Panc1 (cell line): ENCODE measurements at regions not wholly inside any gene's neighbourhood (a gene's known extent, or its start where the extent isn't known, plus 50 kb on each side); places are given as distances from the start of the nearest gene placed in this dataset.

Source experiments
- ATAC-seq: fragments of 200-7000 bp; cut with Tn5 transposase; 2 replicates; pipeline ENCODE4 v1.9.1; 2020; ENCODE audit warnings: mild to moderate bottlenecking, moderate library complexity
- BruUV-seq: library from RNA; stranded (reverse); fragments of 400-500 nt; replicated peaks from 2 replicates; lab custom pipeline; 2021; lab: Mats Ljungman, UMichigan
- CTCF ChIA-PET: fragments of 300-600 bp; sonication (Branson Sonifier 250); formaldehyde crosslinking; loops from one replicate; lab custom pipeline; 2022; ENCODE audit warnings: antibody characterized with exemption; lab: Charles Lee
- POLR2A ChIA-PET: fragments of 300-600 bp; sonication (Branson Sonifier 250); formaldehyde crosslinking; loops from one replicate; lab custom pipeline; 2022; ENCODE audit warnings: antibody characterized with exemption; lab: Charles Lee
- DNase-seq: peaks from one replicate; pipeline ENCODE4 v3.0.0-alpha.2; 2010; ENCODE audit warnings: low read depth, low spot score
- H3K27ac ChIP-seq: 2 replicates; pipeline ENCODE4 v1.5.1; 2011; ENCODE audit warnings: mild to moderate bottlenecking, low read length, inconsistent platforms
- H3K27me3 ChIP-seq: fragments of 200-500 bp; sonication (Bioruptor generic); 2 replicates; pipeline ENCODE4 v1.6.0; 2014; ENCODE audit warnings: low read length, inconsistent platforms; ENCODE audit not compliant: control insufficient read depth, insufficient read depth
- H3K36me3 ChIP-seq: fragments of 200-500 bp; sonication (Bioruptor generic); 2 replicates; pipeline ENCODE4 v1.5.1; 2014; ENCODE audit warnings: inconsistent platforms, mild to moderate bottlenecking, low read length, moderate library complexity; ENCODE audit not compliant: control insufficient read depth, insufficient read depth
- H3K4me1 ChIP-seq: 2 replicates; pipeline ENCODE4 v1.5.1; 2011; ENCODE audit warnings: inconsistent platforms, mild to moderate bottlenecking, low read length, moderate library complexity; ENCODE audit not compliant: control insufficient read depth, insufficient read depth
- H3K4me3 ChIP-seq, 2 experiments: 2 replicates each; pipeline ENCODE4 v1.5.1; 2011 to 2012; ENCODE audit warnings: low read depth in 2 of 2, low read length in 2 of 2, mild to moderate bottlenecking in 2 of 2, inconsistent platforms in 1 of 2, moderate library complexity in 1 of 2
- H3K9me3 ChIP-seq: fragments of 200-500 bp; sonication (Bioruptor generic); 2 replicates; pipeline ENCODE4 v1.5.1; 2014; ENCODE audit warnings: low read depth, mild to moderate bottlenecking, inconsistent platforms, low read length, moderate library complexity; ENCODE audit not compliant: control insufficient read depth, insufficient read depth
- POLR2AphosphoS5 ChIP-seq: IDR thresholded peaks from 2 replicates; pipeline ENCODE4 v1.6.1; 2012; ENCODE audit warnings: mild to moderate bottlenecking, low read depth, low read length, moderate library complexity
- SIN3A ChIP-seq: IDR thresholded peaks from 2 replicates; pipeline ENCODE4 v1.6.1; 2012; ENCODE audit warnings: low read depth, mild to moderate bottlenecking, low read length, moderate library complexity, borderline replicate concordance; ENCODE audit not compliant: insufficient read depth
- TCF7L2 ChIP-seq: IDR thresholded peaks from 2 replicates; pipeline ENCODE4 v1.6.1; 2011; ENCODE audit warnings: mild to moderate bottlenecking, low read depth, low read length, inconsistent platforms
- in situ Hi-C: cut with HindIII; loops from 2 replicates; pipeline ENCODE4 v1.10.0; 2016; ENCODE audit warnings: low sequenced_read_pairs, low pct_unique_long_range_greater_than_20kb
- intact Hi-C: fragments of 100-400 bp; cut with micrococcal nuclease; formaldehyde crosslinking; loops from one replicate; pipeline ENCODE4 v1.10.0; 2022; ENCODE audit not compliant: unreplicated experiment
- TF ChIP-seq, protein P1 (sequence below): fragments of 450-650 bp; IDR thresholded peaks from 2 replicates; pipeline ENCODE4 v1.5.1; 2017; ENCODE audit warnings: mild to moderate bottlenecking
- TF ChIP-seq, protein P2 (sequence below), 2 experiments: IDR thresholded peaks; 2 replicates each; pipeline ENCODE4 v1.6.1; 2011 to 2012; ENCODE audit warnings: low read depth in 2 of 2, control low read depth in 1 of 2, low read length in 1 of 2, mild to moderate bottlenecking in 1 of 2, moderate library complexity in 1 of 2; ENCODE audit not compliant: insufficient read depth in 1 of 2

- BruUV-seq, result no TSS peak
- Histone ChIP-seq H3K9me3 (no peaks in the 10 kb centered on the region), H3K27me3 (no peaks in the 10 kb centered on the region), H3K27ac (no peak overlapping the region), H3K36me3 (no peaks in the 10 kb centered on the region), H3K4me1 (no peaks in the 10 kb centered on the region), H3K4me3 (no peak overlapping the region)
- intact Hi-C loops, result no loop called here
- in situ Hi-C loops, result no loop called here
- ATAC-seq (no peak), DNase-seq (no peak)
- ChIA-PET POLR2A (no interaction called here), CTCF (no interaction called here)
- TF ChIP-seq SIN3A (no peak), POLR2AphosphoS5 (no peak), TCF7L2 (no peak)
- TF ChIP-seq, protein P1, sequence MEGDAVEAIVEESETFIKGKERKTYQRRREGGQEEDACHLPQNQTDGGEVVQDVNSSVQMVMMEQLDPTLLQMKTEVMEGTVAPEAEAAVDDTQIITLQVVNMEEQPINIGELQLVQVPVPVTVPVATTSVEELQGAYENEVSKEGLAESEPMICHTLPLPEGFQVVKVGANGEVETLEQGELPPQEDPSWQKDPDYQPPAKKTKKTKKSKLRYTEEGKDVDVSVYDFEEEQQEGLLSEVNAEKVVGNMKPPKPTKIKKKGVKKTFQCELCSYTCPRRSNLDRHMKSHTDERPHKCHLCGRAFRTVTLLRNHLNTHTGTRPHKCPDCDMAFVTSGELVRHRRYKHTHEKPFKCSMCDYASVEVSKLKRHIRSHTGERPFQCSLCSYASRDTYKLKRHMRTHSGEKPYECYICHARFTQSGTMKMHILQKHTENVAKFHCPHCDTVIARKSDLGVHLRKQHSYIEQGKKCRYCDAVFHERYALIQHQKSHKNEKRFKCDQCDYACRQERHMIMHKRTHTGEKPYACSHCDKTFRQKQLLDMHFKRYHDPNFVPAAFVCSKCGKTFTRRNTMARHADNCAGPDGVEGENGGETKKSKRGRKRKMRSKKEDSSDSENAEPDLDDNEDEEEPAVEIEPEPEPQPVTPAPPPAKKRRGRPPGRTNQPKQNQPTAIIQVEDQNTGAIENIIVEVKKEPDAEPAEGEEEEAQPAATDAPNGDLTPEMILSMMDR, result no peak
- TF ChIP-seq, protein P2, sequence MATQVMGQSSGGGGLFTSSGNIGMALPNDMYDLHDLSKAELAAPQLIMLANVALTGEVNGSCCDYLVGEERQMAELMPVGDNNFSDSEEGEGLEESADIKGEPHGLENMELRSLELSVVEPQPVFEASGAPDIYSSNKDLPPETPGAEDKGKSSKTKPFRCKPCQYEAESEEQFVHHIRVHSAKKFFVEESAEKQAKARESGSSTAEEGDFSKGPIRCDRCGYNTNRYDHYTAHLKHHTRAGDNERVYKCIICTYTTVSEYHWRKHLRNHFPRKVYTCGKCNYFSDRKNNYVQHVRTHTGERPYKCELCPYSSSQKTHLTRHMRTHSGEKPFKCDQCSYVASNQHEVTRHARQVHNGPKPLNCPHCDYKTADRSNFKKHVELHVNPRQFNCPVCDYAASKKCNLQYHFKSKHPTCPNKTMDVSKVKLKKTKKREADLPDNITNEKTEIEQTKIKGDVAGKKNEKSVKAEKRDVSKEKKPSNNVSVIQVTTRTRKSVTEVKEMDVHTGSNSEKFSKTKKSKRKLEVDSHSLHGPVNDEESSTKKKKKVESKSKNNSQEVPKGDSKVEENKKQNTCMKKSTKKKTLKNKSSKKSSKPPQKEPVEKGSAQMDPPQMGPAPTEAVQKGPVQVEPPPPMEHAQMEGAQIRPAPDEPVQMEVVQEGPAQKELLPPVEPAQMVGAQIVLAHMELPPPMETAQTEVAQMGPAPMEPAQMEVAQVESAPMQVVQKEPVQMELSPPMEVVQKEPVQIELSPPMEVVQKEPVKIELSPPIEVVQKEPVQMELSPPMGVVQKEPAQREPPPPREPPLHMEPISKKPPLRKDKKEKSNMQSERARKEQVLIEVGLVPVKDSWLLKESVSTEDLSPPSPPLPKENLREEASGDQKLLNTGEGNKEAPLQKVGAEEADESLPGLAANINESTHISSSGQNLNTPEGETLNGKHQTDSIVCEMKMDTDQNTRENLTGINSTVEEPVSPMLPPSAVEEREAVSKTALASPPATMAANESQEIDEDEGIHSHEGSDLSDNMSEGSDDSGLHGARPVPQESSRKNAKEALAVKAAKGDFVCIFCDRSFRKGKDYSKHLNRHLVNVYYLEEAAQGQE (IDR thresholded peaks at IDR 0.05; ENCODE audit: insufficient read depth in 1 of 2, low read depth in 2 of 2, low read length in 1 of 2), result no peak
Measured at GRCh38 chr12:84723988-84724387, 188.6 kb downstream of the SLC6A15 start.

GRCh38 chr12:84719997-84720396, 192.6 kb downstream of the SLC6A15 start:
- intact Hi-C loops (no loop called here), in situ Hi-C loops (no loop called here)
- ChIA-PET CTCF (no interaction called here), POLR2A (no interaction called here)
- DNase-seq, result no peak
- no peaks in the 10 kb centered on the region for H3K4me1 ChIP-seq
- TF ChIP-seq SIN3A (no peak), POLR2AphosphoS5 (no peak)
- no peak overlapping the region for H3K27ac ChIP-seq
- no peaks in the 10 kb centered on the region for H3K9me3 ChIP-seq
- ATAC-seq, result no peak
- no peak overlapping the region for H3K4me3 ChIP-seq
- no peaks in the 10 kb centered on the region for H3K27me3 ChIP-seq
- BruUV-seq, result no TSS peak
- no peaks in the 10 kb centered on the region for H3K36me3 ChIP-seq

DNA sequence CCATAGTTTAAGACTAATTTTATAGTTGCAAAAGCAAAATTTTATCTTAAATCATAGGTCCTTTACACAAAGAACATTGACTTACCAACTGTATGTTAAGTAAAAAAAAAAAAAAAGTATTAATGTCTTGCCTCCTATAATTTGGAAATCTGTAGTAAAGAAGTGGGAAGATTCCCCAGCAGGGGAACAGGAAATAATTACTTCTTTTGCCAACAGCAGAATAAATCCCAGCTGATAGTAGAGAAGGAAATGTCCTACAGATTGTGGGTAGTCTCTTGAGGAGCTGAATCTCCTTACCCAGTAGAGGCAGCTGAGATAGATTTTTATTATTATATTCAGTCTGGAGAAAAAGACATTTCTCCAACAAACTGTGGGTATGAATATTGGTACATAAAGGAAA, 193.7 kb downstream of the SLC6A15 start:
- H3K36me3 ChIP-seq, result no peaks in the 10 kb centered on the region
- no peaks in the 10 kb centered on the region for H3K27me3 ChIP-seq
- no peaks in the 10 kb centered on the region for H3K4me1 ChIP-seq
- BruUV-seq, result no TSS peak
- no peak for ATAC-seq
- no peak for TF ChIP-seq POLR2AphosphoS5
- TF ChIP-seq SIN3A, result no peak
- TF ChIP-seq, protein P1, result no peak
- no peak for TF ChIP-seq TCF7L2
- TF ChIP-seq, protein P2 (IDR thresholded peaks at IDR 0.05; ENCODE audit: insufficient read depth in 1 of 2, low read depth in 2 of 2, low read length in 1 of 2), result no peak
- H3K27ac ChIP-seq, result no peak overlapping the region
- H3K4me3 ChIP-seq, result no peak overlapping the region
- POLR2A ChIA-PET, result no interaction called here
- CTCF ChIA-PET, result no interaction called here
- in situ Hi-C loops, result no loop called here
- intact Hi-C loops, result no loop called here
- no peaks in the 10 kb centered on the region for H3K9me3 ChIP-seq
- no peak for DNase-seq
